Upper lobe of left lung (tissue), 6 donors: ENCODE measurements at regions not wholly inside any gene's neighbourhood (a gene's known extent, or its start where the extent isn't known, plus 50 kb on each side); places are given as distances from the start of the nearest gene placed in this dataset.
"Not testable (repeated sequence)": the region's sequence is repeated elsewhere in the genome, so short reads cannot be mapped to it uniquely, and the experiment has no call there.

ENCODE experiments used
- ATAC-seq, 2 donors: fragments of 200-7000 bp; cut with Tn5 transposase; one replicate each; pipeline ENCODE4 v1.9.1; 2022; ENCODE audit warnings: mild to moderate bottlenecking in 2 of 2, moderate library complexity in 2 of 2; ENCODE audit not compliant: low FRiP score in 2 of 2
- DNase-seq, 2 donors: peaks; one replicate each; pipeline ENCODE4 v3.0.0-alpha.2; 2019 to 2020
- H3K27ac ChIP-seq, 4 donors: fragments of 200-600 bp; sonication (generic); one replicate each; pipeline ENCODE4 v1.5.1; 2016 to 2019
- H3K27me3 ChIP-seq, 4 donors: fragments of 200-600 bp; sonication (generic); one replicate each; pipeline ENCODE4 v1.5.1; 2017 to 2019
- H3K36me3 ChIP-seq, 4 donors: fragments of 200-600 bp; sonication (generic); one replicate each; pipeline ENCODE4 v1.5.1; 2016 to 2019
- H3K4me1 ChIP-seq, 4 donors: fragments of 200-600 bp; sonication (generic); one replicate each; pipeline ENCODE4 v1.5.1; 2018 to 2019
- H3K4me3 ChIP-seq, 4 donors: fragments of 200-600 bp; sonication (generic); one replicate each; pipeline ENCODE4 v1.5.1; 2017 to 2019; ENCODE audit warnings: mild to moderate bottlenecking in 2 of 4, moderate library complexity in 1 of 4
- H3K9me3 ChIP-seq, 4 donors: fragments of 200-600 bp; sonication (generic); one replicate each; pipeline ENCODE4 v1.5.1; 2018 to 2019
- CTCF ChIP-seq, 6 experiments: fragments of 450-650 bp in 4 of 6; fragments of 200-600 bp in 2 of 6; sonication (generic) in 2 of 6; IDR thresholded peaks; one replicate each; pipeline ENCODE4 v1.5.1; 2016 to 2019; ENCODE audit warnings: antibody characterized with exemption in 6 of 6
- EP300 ChIP-seq, 4 donors: sonication (generic); formaldehyde crosslinking; IDR thresholded peaks; one replicate each; pipeline ENCODE4 v1.5.1; 2017; ENCODE audit warnings: antibody characterized with exemption in 4 of 4, control low read depth in 2 of 4
- POLR2A ChIP-seq, 4 donors: fragments of 450-650 bp; IDR thresholded peaks; one replicate each; pipeline ENCODE4 v1.5.1; 2016 to 2017; ENCODE audit warnings: antibody characterized with exemption in 4 of 4, mild to moderate bottlenecking in 2 of 4
- POLR2AphosphoS5 ChIP-seq, 2 donors: sonication (generic); formaldehyde crosslinking; IDR thresholded peaks; one replicate each; pipeline ENCODE4 v1.5.1; 2017; ENCODE audit warnings: antibody characterized with exemption in 2 of 2
- WGBS, 2 donors: methylation state at CpG; one replicate each; pipeline ENCODE4 v1.1.5; 2017 to 2018; 5-methylcytosine and 5-hydroxymethylcytosine counted together
- donor health status: DM: no; HTN: no; CAD: no; lungs with moderate emphysema.
- donor health status: DM: no; HTN: yes; CAD: no; lungs with severe emphysema.

DNA sequence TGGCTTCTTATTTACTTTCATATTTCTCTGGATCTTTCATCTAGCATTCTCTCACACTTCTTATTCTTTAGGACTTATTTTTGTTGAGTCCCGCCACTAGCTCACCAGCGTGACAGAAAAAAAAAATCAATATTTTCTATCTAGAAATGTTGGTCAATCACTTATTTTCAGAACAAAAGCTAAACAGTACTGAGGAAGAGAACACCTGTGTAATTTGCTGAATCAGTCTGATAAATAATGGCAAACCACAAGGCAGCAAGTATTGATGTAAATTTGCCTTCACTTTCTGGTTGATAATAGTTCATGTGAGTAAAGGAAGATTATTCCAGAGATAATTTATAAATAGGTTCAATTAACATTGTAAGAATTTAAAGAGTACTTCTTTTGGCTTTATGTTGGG is 179.2 kb downstream of the BCHE start:
- WGBS, 2 donors = 86 to 93% methylated on average over 2 of the region's 2 CpGs
- no peak for ATAC-seq

GRCh38 chr3:165653130-165653778 is 184.0 kb downstream of the BCHE start:
- 50 to 61% methylated on average over 1 of the region's 1 CpG for WGBS, 2 donors

More for the DNA sequence above, 179.2 kb downstream of the BCHE start:
- Histone ChIP-seq H3K4me3 (no peak overlapping the region), H3K27me3 (no peaks in the 10 kb centered on the region), H3K36me3 (no peaks in the 10 kb centered on the region), H3K4me1 (no peaks in the 10 kb centered on the region), H3K9me3 (peaks cover 0 to 3% (median 0%) of the 10 kb centered on the region in 4 donors), H3K27ac (no peak overlapping the region)
- DNase-seq = no peak
- TF ChIP-seq EP300 (IDR thresholded peaks at IDR 0.05) = no peak
- TF ChIP-seq POLR2AphosphoS5 (IDR thresholded peaks at IDR 0.05) = no peak
- no peak for TF ChIP-seq CTCF (IDR thresholded peaks at IDR 0.05)
- TF ChIP-seq POLR2A (IDR thresholded peaks at IDR 0.05) = no peak

GRCh38 chr3:165649282-165649681 is 187.9 kb downstream of the BCHE start:
- H3K36me3 ChIP-seq, H3K4me3 ChIP-seq, H3K27ac ChIP-seq, ATAC-seq, H3K27me3 ChIP-seq, H3K4me1 ChIP-seq: not testable (repeated sequence)
- peak in 1 of 2 donors; percentile 62 for DNase-seq
- 90 to 99% methylated on average over 2 to 18 of the region's 30 CpGs for WGBS, 2 donors
- H3K9me3 ChIP-seq = peaks cover 0 to 12% (median 0%) of the 10 kb centered on the region in 4 donors

More at GRCh38 chr3:165653130-165653778, 184.0 kb downstream of the BCHE start:
- Histone ChIP-seq H3K4me3 (no peak overlapping the region), H3K4me1 (no peaks in the 10 kb centered on the region), H3K9me3 (peaks cover 0 to 9% (median 0%) of the 10 kb centered on the region in 4 donors), H3K36me3 (no peaks in the 10 kb centered on the region), H3K27ac (no peak overlapping the region), H3K27me3 (no peaks in the 10 kb centered on the region)
- no peak for DNase-seq
- no peak for TF ChIP-seq POLR2AphosphoS5 (IDR thresholded peaks at IDR 0.05)
- TF ChIP-seq CTCF (IDR thresholded peaks at IDR 0.05) = no peak
- TF ChIP-seq POLR2A (IDR thresholded peaks at IDR 0.05) = no peak
- TF ChIP-seq EP300 (IDR thresholded peaks at IDR 0.05) = no peak
- ATAC-seq = no peak

DNA sequence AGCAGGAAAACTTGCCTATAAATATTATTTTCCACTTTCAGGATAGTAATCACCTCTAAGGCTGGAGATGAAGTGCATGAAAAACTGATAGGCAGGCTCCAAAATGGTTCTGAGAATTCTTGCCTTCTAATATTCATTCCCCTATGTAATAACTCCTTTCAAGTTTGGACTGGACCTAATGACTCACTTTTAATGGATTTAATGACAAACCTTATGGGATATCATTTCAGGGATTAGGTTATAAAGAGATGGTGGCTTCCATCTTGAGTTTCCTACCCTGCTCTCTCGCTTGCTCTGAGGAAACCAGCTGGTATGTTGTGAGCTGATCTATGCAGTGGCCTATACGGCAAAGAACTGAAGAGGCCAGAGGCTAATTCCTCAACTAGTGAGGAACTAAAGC is 192.0 kb downstream of the BCHE start:
- no peaks in the 10 kb centered on the region for H3K4me1 ChIP-seq
- H3K4me3 ChIP-seq = no peak overlapping the region
- WGBS, 2 donors = 95 to 100% methylated on average over 2 of the region's 2 CpGs
- no peaks in the 10 kb centered on the region for H3K36me3 ChIP-seq
- H3K9me3 ChIP-seq = peaks cover 0 to 12% (median 0%) of the 10 kb centered on the region in 4 donors
- TF ChIP-seq POLR2A (IDR thresholded peaks at IDR 0.05) = no peak
- no peak for TF ChIP-seq EP300 (IDR thresholded peaks at IDR 0.05)
- TF ChIP-seq CTCF (IDR thresholded peaks at IDR 0.05) = no peak
- no peak for TF ChIP-seq POLR2AphosphoS5 (IDR thresholded peaks at IDR 0.05)
- no peak for ATAC-seq
- no peaks in the 10 kb centered on the region for H3K27me3 ChIP-seq
- no peak overlapping the region for H3K27ac ChIP-seq
- no peak for DNase-seq

DNA sequence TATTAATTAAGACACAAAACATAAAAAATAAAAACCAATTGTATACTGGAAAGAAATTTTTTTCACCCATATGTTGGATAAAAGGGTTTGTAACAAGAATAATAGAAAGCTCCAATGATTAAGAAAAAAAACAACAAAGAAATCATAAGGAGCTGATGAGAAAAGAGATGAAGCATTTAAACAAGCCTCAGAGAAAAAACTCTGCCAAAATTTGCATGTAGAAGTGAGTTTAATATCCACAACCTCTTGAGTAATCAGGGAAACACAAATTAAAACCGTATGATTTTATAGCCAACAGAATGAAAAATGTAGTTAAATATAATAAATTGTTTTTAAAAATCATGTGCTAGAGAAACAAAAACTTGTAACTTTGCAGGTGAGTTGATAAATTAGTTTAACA is 192.9 kb downstream of the BCHE start:
- no peaks in the 10 kb centered on the region for H3K4me1 ChIP-seq
- TF ChIP-seq POLR2AphosphoS5 (IDR thresholded peaks at IDR 0.05) = no peak
- no peak for TF ChIP-seq EP300 (IDR thresholded peaks at IDR 0.05)
- TF ChIP-seq POLR2A (IDR thresholded peaks at IDR 0.05) = no peak
- no peak for TF ChIP-seq CTCF (IDR thresholded peaks at IDR 0.05)
- no peak overlapping the region for H3K4me3 ChIP-seq
- WGBS, 2 donors = 62 to 68% methylated on average over 1 of the region's 1 CpG
- H3K27me3 ChIP-seq = no peaks in the 10 kb centered on the region
- ATAC-seq (no peak), DNase-seq (no peak)
- no peaks in the 10 kb centered on the region for H3K36me3 ChIP-seq
- peaks cover 0 to 10% (median 0%) of the 10 kb centered on the region in 4 donors for H3K9me3 ChIP-seq
- H3K27ac ChIP-seq = no peak overlapping the region
